Esophagus squamous epithelium (tissue), 5 donors: ENCODE measurements at regions not wholly inside any gene's neighbourhood (a gene's known extent, or its start where the extent isn't known, plus 50 kb on each side); places are given as distances from the start of the nearest gene placed in this dataset.

Experiments used
- DNase-seq: peaks from one replicate; lab custom pipeline; 2025; lab: John Stamatoyannopoulos, UW
- H3K27ac ChIP-seq, 4 donors: fragments of 200-600 bp; sonication (generic); one replicate each; pipeline ENCODE4 v1.5.1; 2016 to 2019; ENCODE audit warnings: mild to moderate bottlenecking in 1 of 4
- H3K27me3 ChIP-seq, 4 donors: fragments of 200-600 bp; sonication (generic); 1 replicate in 3 of 4; 2 replicates in 1 of 4; pipeline versions ENCODE4 v1.5.1 to v1.6.0; 2017 to 2021; ENCODE audit warnings: antibody characterized with exemption in 1 of 4
- H3K36me3 ChIP-seq, 3 donors: fragments of 200-600 bp; sonication (generic); one replicate each; pipeline ENCODE4 v1.5.1; 2016 to 2019
- H3K4me1 ChIP-seq, 3 donors: fragments of 200-600 bp; sonication (generic); one replicate each; pipeline ENCODE4 v1.5.1; 2017 to 2019
- H3K4me3 ChIP-seq, 4 donors: fragments of 200-600 bp; sonication (generic); 1 replicate in 3 of 4; 2 replicates in 1 of 4; pipeline ENCODE4 v1.5.1; 2016 to 2019; ENCODE audit warnings: mild to moderate bottlenecking in 2 of 4, moderate library complexity in 1 of 4
- H3K9me3 ChIP-seq, 3 donors: fragments of 200-600 bp; sonication (generic); one replicate each; pipeline ENCODE4 v1.5.1; 2016 to 2019
- CTCF ChIP-seq, 6 experiments: fragments of 450-650 bp in 4 of 6; fragments of 200-600 bp in 2 of 6; sonication (generic) in 2 of 6; IDR thresholded peaks; one replicate each; pipeline ENCODE4 v1.5.1; 2016 to 2019; ENCODE audit warnings: antibody characterized with exemption in 6 of 6, mild to moderate bottlenecking in 4 of 6, moderate library complexity in 4 of 6
- POLR2A ChIP-seq, 4 donors: fragments of 450-650 bp; IDR thresholded peaks; one replicate each; pipeline ENCODE4 v1.6.1; 2017; ENCODE audit warnings: antibody characterized with exemption in 4 of 4, mild to moderate bottlenecking in 4 of 4, moderate library complexity in 3 of 4
- WGBS, 2 donors: methylation state at CpG; one replicate each; pipeline ENCODE4 v1.1.5; 2018; 5-methylcytosine and 5-hydroxymethylcytosine counted together
- intact Hi-C: fragments of 100-400 bp; cut with DNase I; formaldehyde crosslinking; loops from one replicate; pipeline ENCODE4 v1.15.0; 2022
- donor health status: DM: yes; HTN: yes; CAD: no.

- WGBS, 2 donors = 65 to 66% methylated on average over 5 of the region's 5 CpGs
- intact Hi-C loops = no loop called here
- no peaks in the 10 kb centered on the region for H3K4me1 ChIP-seq
- H3K9me3 ChIP-seq = no peaks in the 10 kb centered on the region
- no peak overlapping the region for H3K27ac ChIP-seq
- no peaks in the 10 kb centered on the region for H3K36me3 ChIP-seq
- no peak overlapping the region for H3K4me3 ChIP-seq
- DNase-seq = no peak
- H3K27me3 ChIP-seq = no peaks in the 10 kb centered on the region
- no peak for TF ChIP-seq CTCF (IDR thresholded peaks at IDR 0.05)
- no peak for TF ChIP-seq POLR2A (IDR thresholded peaks at IDR 0.05)
Observed at GRCh38 chr5:166860426-166860825, 1431.0 kb upstream of the WWC1 start.

GRCh38 chr5:166862581-166862980, 1428.9 kb upstream of the WWC1 start:
- 82% methylated on average over 5 of the region's 5 CpGs for WGBS, 2 donors
- no peaks in the 10 kb centered on the region for H3K36me3 ChIP-seq
- TF ChIP-seq POLR2A (IDR thresholded peaks at IDR 0.05) (no peak), CTCF (IDR thresholded peaks at IDR 0.05) (no peak)
- H3K9me3 ChIP-seq = no peaks in the 10 kb centered on the region
- H3K27me3 ChIP-seq = no peaks in the 10 kb centered on the region
- H3K4me3 ChIP-seq = no peak overlapping the region
- intact Hi-C loops = no loop called here
- no peak overlapping the region for H3K27ac ChIP-seq
- H3K4me1 ChIP-seq = no peaks in the 10 kb centered on the region
- no peak for DNase-seq

GRCh38 chr5:166865206-166865605, 1426.2 kb upstream of the WWC1 start:
- no peaks in the 10 kb centered on the region for H3K36me3 ChIP-seq
- H3K27ac ChIP-seq = no peak overlapping the region
- no peak overlapping the region for H3K4me3 ChIP-seq
- 73 to 84% methylated on average over 6 of the region's 6 CpGs for WGBS, 2 donors
- no peak for DNase-seq
- no peaks in the 10 kb centered on the region for H3K27me3 ChIP-seq
- H3K4me1 ChIP-seq = no peaks in the 10 kb centered on the region
- intact Hi-C loops = no loop called here
- no peaks in the 10 kb centered on the region for H3K9me3 ChIP-seq
- TF ChIP-seq CTCF (IDR thresholded peaks at IDR 0.05) (no peak), POLR2A (IDR thresholded peaks at IDR 0.05) (no peak)

GRCh38 chr5:166880456-166880855, 1411.0 kb upstream of the WWC1 start:
- no peak for DNase-seq
- H3K4me1 ChIP-seq = peaks cover 0 to 5% (median 0%) of the 10 kb centered on the region in 3 donors
- intact Hi-C loops = no loop called here
- no peak overlapping the region for H3K27ac ChIP-seq
- TF ChIP-seq CTCF (IDR thresholded peaks at IDR 0.05) (no peak), POLR2A (IDR thresholded peaks at IDR 0.05) (no peak)
- no peaks in the 10 kb centered on the region for H3K36me3 ChIP-seq
- 80 to 83% methylated on average over 9 of the region's 9 CpGs for WGBS, 2 donors
- H3K4me3 ChIP-seq = no peak overlapping the region
- no peaks in the 10 kb centered on the region for H3K9me3 ChIP-seq
- no peaks in the 10 kb centered on the region for H3K27me3 ChIP-seq

GRCh38 chr5:166881802-166882201, 1409.6 kb upstream of the WWC1 start:
- no peaks in the 10 kb centered on the region for H3K36me3 ChIP-seq

More at GRCh38 chr5:166881802-166882201, 1409.6 kb upstream of the WWC1 start:
- no peak overlapping the region for H3K4me3 ChIP-seq
- H3K9me3 ChIP-seq = no peaks in the 10 kb centered on the region
- H3K27me3 ChIP-seq = no peaks in the 10 kb centered on the region
- 62 to 78% methylated on average over 8 of the region's 8 CpGs for WGBS, 2 donors
- no peak overlapping the region for H3K27ac ChIP-seq
- DNase-seq = no peak
- H3K4me1 ChIP-seq = peaks cover 0 to 5% (median 0%) of the 10 kb centered on the region in 3 donors
- intact Hi-C loops = no loop called here
- TF ChIP-seq POLR2A (IDR thresholded peaks at IDR 0.05) (no peak), CTCF (IDR thresholded peaks at IDR 0.05) (no peak)
